Testis (tissue), 2 donors: ENCODE measurements at regions not wholly inside any gene's neighbourhood (a gene's known extent, or its start where the extent isn't known, plus 50 kb on each side); places are given as distances from the start of the nearest gene placed in this dataset.

Experiments used
- CTCF ChIP-seq, 3 experiments: fragments of 450-650 bp in 2 of 3; fragments of 200-600 bp in 1 of 3; sonication (generic) in 1 of 3; IDR thresholded peaks; one replicate each; pipeline ENCODE4 v1.5.1; 2016 to 2019; ENCODE audit warnings: antibody characterized with exemption in 3 of 3, mild to moderate bottlenecking in 2 of 3, moderate library complexity in 1 of 3
- POLR2A ChIP-seq: fragments of 450-650 bp; IDR thresholded peaks from one replicate; pipeline ENCODE4 v1.6.1; 2017; ENCODE audit warnings: antibody characterized with exemption, mild to moderate bottlenecking, moderate library complexity

- TF ChIP-seq POLR2A (no peak), CTCF (IDR thresholded peaks at IDR 0.05) (no peak)
Measured at GRCh38 chr15:45884289-45884688, 249.5 kb downstream of the SQOR start.
